HG03457 (cell line): ENCODE measurements at regions not wholly inside any gene's neighbourhood (a gene's known extent, or its start where the extent isn't known, plus 50 kb on each side); places are given as distances from the start of the nearest gene placed in this dataset.

Source experiments
- ATAC-seq: cut with Tn5 transposase; IDR thresholded peaks from one replicate; pipeline ENCODE4 v1.9.1; 2021; ENCODE audit warnings: moderate number of reproducible peaks; ENCODE audit not compliant: unreplicated experiment

- ATAC-seq: no peak
These were observed 80.1 kb downstream of the PJA1 start for GRCh38 chrX:69085151-69085550.

- ATAC-seq: no peak
These were observed 81.5 kb downstream of the PJA1 start for GRCh38 chrX:69083801-69084200.

- ATAC-seq: no peak
These were observed 81.9 kb downstream of the PJA1 start for GRCh38 chrX:69083361-69083760.

- ATAC-seq: no peak
These were observed 82.5 kb downstream of the PJA1 start for GRCh38 chrX:69082753-69083150.

GRCh38 chrX:69082055-69082752 is 83.0 kb downstream of the PJA1 start:
- ATAC-seq: no peak

GRCh38 chrX:69080855-69081465 is 84.3 kb downstream of the PJA1 start:
- ATAC-seq: no peak

- ATAC-seq: no peak
These were observed 86.0 kb downstream of the PJA1 start for GRCh38 chrX:69079268-69079667.

- ATAC-seq: no peak
These were observed 87.3 kb downstream of the PJA1 start for GRCh38 chrX:69077895-69078455.

- ATAC-seq: no peak
These were observed 89.2 kb downstream of the PJA1 start for GRCh38 chrX:69076088-69076487.

GRCh38 chrX:69074726-69075125 is 90.5 kb downstream of the PJA1 start:
- ATAC-seq: no peak

GRCh38 chrX:69073721-69074120 is 91.5 kb downstream of the PJA1 start:
- no peak for ATAC-seq

- ATAC-seq: no peak
These were observed 92.0 kb downstream of the PJA1 start for GRCh38 chrX:69073241-69073640.

GRCh38 chrX:69072486-69073006 is 92.7 kb downstream of the PJA1 start:
- ATAC-seq: no peak

- ATAC-seq: no peak
These were observed 94.2 kb downstream of the PJA1 start for GRCh38 chrX:69070949-69071650.

- ATAC-seq: no peak
These were observed 95.4 kb downstream of the PJA1 start for GRCh38 chrX:69069876-69070275.

- no peak for ATAC-seq
These were observed 96.2 kb downstream of the PJA1 start for GRCh38 chrX:69069086-69069445.

GRCh38 chrX:69068301-69069085 is 96.8 kb downstream of the PJA1 start:
- no peak for ATAC-seq

- no peak for ATAC-seq
These were observed 97.4 kb downstream of the PJA1 start for GRCh38 chrX:69067841-69068240.

- ATAC-seq: no peak
These were observed 98.2 kb downstream of the PJA1 start for GRCh38 chrX:69066966-69067525.

GRCh38 chrX:69066021-69066757 is 99.1 kb downstream of the PJA1 start:
- ATAC-seq: no peak
